ENCODE measurements at regions not wholly inside any gene's neighbourhood (a gene's known extent, or its start where the extent isn't known, plus 50 kb on each side); places are given as distances from the start of the nearest gene placed in this dataset.

- no peaks in the 10 kb centered on the region for H3K36me3 Mint-ChIP-seq (ENCODE audit: unreplicated experiment)
- TF ChIP-seq, protein P1, sequence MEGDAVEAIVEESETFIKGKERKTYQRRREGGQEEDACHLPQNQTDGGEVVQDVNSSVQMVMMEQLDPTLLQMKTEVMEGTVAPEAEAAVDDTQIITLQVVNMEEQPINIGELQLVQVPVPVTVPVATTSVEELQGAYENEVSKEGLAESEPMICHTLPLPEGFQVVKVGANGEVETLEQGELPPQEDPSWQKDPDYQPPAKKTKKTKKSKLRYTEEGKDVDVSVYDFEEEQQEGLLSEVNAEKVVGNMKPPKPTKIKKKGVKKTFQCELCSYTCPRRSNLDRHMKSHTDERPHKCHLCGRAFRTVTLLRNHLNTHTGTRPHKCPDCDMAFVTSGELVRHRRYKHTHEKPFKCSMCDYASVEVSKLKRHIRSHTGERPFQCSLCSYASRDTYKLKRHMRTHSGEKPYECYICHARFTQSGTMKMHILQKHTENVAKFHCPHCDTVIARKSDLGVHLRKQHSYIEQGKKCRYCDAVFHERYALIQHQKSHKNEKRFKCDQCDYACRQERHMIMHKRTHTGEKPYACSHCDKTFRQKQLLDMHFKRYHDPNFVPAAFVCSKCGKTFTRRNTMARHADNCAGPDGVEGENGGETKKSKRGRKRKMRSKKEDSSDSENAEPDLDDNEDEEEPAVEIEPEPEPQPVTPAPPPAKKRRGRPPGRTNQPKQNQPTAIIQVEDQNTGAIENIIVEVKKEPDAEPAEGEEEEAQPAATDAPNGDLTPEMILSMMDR (IDR thresholded peaks at IDR 0.05): no peak
- no peak overlapping the region for H3K27ac Mint-ChIP-seq (ENCODE audit: unreplicated experiment)
- no peaks in the 10 kb centered on the region for H3K4me1 Mint-ChIP-seq (ENCODE audit: unreplicated experiment)
- H3K4me3 Mint-ChIP-seq (ENCODE audit: unreplicated experiment): no peak overlapping the region
- DNase-seq (ENCODE audit: extremely low spot score, unreplicated experiment): no peak
- H3K27me3 Mint-ChIP-seq (ENCODE audit: unreplicated experiment): no peaks in the 10 kb centered on the region
- H3K9me3 Mint-ChIP-seq (ENCODE audit: unreplicated experiment): peaks cover 20% of the 10 kb centered on the region
Measured at GRCh38 chr2:16061441-16062217, 121.3 kb downstream of the MYCN start.

DNA sequence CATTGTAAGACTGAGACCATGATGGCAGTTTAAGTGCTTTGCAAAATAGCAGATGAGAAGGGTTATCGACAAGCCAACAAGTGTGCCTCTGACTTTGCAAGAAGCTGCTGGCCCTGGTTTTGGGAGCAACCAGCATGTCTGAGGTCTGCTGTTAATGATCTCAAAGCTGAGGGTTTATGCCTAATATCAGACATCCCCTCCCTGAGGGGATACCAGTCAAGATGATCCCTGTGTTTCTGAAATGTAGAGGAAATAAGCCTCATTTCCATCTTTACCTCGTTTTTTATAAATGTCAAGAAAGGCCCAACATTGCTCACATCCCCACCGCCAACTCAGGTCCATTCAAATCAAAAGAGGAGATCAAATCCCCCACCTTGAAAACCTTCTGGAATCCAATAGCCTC lies 120.6 kb downstream of the MYCN start:
- no peaks in the 10 kb centered on the region for H3K36me3 Mint-ChIP-seq (ENCODE audit: unreplicated experiment)
- H3K4me3 Mint-ChIP-seq (ENCODE audit: unreplicated experiment): no peak overlapping the region
- TF ChIP-seq, protein P1 (IDR thresholded peaks at IDR 0.05): no peak
- no peaks in the 10 kb centered on the region for H3K27me3 Mint-ChIP-seq (ENCODE audit: unreplicated experiment)
- H3K4me1 Mint-ChIP-seq (ENCODE audit: unreplicated experiment): no peaks in the 10 kb centered on the region
- DNase-seq (ENCODE audit: extremely low spot score, unreplicated experiment): no peak
- H3K9me3 Mint-ChIP-seq (ENCODE audit: unreplicated experiment): peaks cover 20% of the 10 kb centered on the region
- no peak overlapping the region for H3K27ac Mint-ChIP-seq (ENCODE audit: unreplicated experiment)

DNA sequence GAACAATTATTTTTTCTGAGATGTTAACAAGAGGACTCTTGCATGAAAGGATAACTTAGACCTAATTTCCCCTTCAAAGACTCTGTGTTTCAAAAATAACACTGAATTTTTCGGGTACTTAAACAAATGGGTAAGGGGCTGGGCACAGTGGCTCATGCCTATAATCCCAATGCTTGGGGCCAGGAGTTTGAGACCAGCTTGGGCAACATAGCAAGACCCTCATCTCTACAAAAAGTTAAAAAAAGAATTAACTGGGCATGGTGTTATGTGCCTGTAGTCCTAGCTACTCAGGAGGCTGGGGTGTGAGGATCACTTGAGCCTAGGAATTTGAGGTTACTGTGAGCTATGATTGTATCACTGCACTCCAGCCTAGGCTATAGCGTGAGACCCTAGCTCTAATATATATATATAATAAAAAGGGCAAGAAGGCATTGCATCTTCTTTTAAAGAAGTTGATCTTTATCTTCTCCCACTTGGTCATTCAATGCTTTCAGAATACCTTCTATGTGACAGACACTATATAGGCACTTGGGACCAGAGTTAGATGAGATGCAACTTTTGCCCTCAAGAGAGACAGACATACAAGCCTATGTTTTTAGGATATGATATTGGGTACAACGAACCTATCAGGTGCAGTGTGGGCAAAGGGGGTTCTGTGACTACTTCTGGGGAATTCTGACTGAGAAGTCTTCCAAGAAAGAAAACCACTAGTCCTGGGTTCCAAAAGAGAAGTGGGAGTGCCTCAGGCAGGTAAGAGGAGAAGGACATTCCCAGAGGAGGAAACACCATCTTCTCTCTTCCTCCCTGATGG lies 120.0 kb downstream of the MYCN start:
- Mint-ChIP-seq H3K9me3 (ENCODE audit: unreplicated experiment) (peaks cover 20% of the 10 kb centered on the region), H3K36me3 (ENCODE audit: unreplicated experiment) (no peaks in the 10 kb centered on the region), H3K27me3 (ENCODE audit: unreplicated experiment) (no peaks in the 10 kb centered on the region), H3K4me1 (ENCODE audit: unreplicated experiment) (no peaks in the 10 kb centered on the region), H3K27ac (ENCODE audit: unreplicated experiment) (no peak overlapping the region), H3K4me3 (ENCODE audit: unreplicated experiment) (no peak overlapping the region)
- DNase-seq (ENCODE audit: extremely low spot score, unreplicated experiment): no peak
- TF ChIP-seq, protein P1 (IDR thresholded peaks at IDR 0.05): no peak

DNA sequence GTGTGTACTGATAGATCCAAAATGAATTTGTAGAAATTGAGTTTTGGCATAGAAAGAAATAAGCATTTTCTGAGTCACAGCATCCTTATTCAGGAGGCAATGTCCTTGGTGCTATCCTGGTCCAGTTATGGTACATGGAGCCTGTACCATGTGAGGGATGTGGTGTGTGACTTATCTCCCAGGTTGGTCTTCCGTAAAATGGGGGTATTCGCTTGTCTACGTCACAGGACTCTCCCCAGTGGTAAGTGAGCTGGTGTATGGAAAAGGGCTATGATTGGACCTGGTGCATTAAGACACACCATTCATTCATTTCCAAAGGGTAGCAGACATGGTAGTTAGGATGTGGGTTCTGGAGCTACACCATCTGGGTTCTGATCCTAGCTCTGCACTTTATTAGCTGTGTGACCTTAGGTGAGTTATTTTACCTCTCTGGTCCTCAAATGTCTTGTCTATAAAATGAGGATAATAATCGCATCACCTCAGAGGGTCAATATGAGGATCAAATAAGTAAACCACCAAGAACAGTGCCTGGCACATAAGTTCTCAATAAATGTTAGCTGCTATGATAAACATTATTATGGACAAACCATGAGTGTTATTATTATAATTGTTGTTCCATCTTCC lies 119.2 kb downstream of the MYCN start:
- Mint-ChIP-seq H3K9me3 (ENCODE audit: unreplicated experiment) (peaks cover 22% of the 10 kb centered on the region), H3K4me1 (ENCODE audit: unreplicated experiment) (no peaks in the 10 kb centered on the region), H3K27me3 (ENCODE audit: unreplicated experiment) (no peaks in the 10 kb centered on the region), H3K27ac (ENCODE audit: unreplicated experiment) (no peak overlapping the region), H3K4me3 (ENCODE audit: unreplicated experiment) (no peak overlapping the region), H3K36me3 (ENCODE audit: unreplicated experiment) (no peaks in the 10 kb centered on the region)
- no peak for DNase-seq (ENCODE audit: extremely low spot score, unreplicated experiment)
- TF ChIP-seq, protein P1 (IDR thresholded peaks at IDR 0.05): no peak

Measured in osteocyte (in vitro differentiated cells).